Large intestine (tissue), 3 donors: ENCODE measurements at regions not wholly inside any gene's neighbourhood (a gene's known extent, or its start where the extent isn't known, plus 50 kb on each side); places are given as distances from the start of the nearest gene placed in this dataset.
"Not testable (repeated sequence)": the region's sequence is repeated elsewhere in the genome, so short reads cannot be mapped to it uniquely, and the experiment has no call there.

Source experiments
- DNase-seq, 2 donors: peaks; one replicate each; pipeline versions ENCODE4 v3.0.0 to v3.0.0-alpha.2; 2013
- H3K27ac ChIP-seq: one replicate; pipeline ENCODE4 v1.5.1; 2013; ENCODE audit warnings: low read length
- H3K27me3 ChIP-seq: 2 replicates; pipeline ENCODE4 v1.6.1; 2013; ENCODE audit warnings: low read length; ENCODE audit not compliant: control insufficient read depth, insufficient read depth
- H3K36me3 ChIP-seq: 2 replicates; pipeline ENCODE4 v1.6.1; 2013; ENCODE audit warnings: low read length; ENCODE audit not compliant: control insufficient read depth, insufficient read depth
- H3K4me1 ChIP-seq: one replicate; pipeline ENCODE4 v1.6.1; 2013; ENCODE audit warnings: low read length; ENCODE audit not compliant: control insufficient read depth, insufficient read depth
- H3K4me3 ChIP-seq: one replicate; pipeline ENCODE4 v1.5.1; 2013; ENCODE audit warnings: low read length
- H3K9me3 ChIP-seq: one replicate; pipeline ENCODE4 v1.6.1; 2013; ENCODE audit warnings: mild to moderate bottlenecking, low read depth, low read length, moderate library complexity; ENCODE audit not compliant: control insufficient read depth
- WGBS: methylation state at CpG from one replicate; pipeline ENCODE4 v1.1.5; 2013; ENCODE audit warnings: low lambda C conversion rate; ENCODE audit not compliant: insufficient coverage; 5-methylcytosine and 5-hydroxymethylcytosine counted together

DNA sequence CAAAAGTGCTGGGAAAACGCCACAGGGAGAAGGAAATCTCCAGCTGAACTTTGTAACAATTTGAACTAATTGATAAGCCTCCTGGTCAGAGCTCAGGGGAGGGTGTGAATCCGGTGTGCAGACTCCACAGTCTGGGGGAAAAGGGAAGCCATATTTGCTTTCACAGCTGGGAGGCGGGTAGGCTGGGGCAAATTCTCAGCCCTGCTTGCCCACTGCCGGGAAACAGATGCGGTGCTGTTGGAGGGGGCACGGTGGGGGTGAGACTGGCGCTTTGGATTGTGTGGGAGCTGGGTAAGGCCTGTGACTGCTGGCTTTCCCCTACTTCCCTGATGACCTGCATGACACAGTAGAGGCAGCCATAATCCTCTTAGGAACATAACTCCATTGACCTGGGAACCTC lies 134.8 kb downstream of the ADCYAP1 start:
- WGBS: no CpG with 5 or more reads among the region's 7 CpGs
- H3K27ac ChIP-seq: no peak overlapping the region
- no peak for DNase-seq
- H3K4me1 ChIP-seq: no peaks in the 10 kb centered on the region
- H3K4me3 ChIP-seq: no peak overlapping the region
- H3K9me3 ChIP-seq: no peaks in the 10 kb centered on the region
- H3K27me3 ChIP-seq: no peaks in the 10 kb centered on the region
- H3K36me3 ChIP-seq: no peaks in the 10 kb centered on the region

DNA sequence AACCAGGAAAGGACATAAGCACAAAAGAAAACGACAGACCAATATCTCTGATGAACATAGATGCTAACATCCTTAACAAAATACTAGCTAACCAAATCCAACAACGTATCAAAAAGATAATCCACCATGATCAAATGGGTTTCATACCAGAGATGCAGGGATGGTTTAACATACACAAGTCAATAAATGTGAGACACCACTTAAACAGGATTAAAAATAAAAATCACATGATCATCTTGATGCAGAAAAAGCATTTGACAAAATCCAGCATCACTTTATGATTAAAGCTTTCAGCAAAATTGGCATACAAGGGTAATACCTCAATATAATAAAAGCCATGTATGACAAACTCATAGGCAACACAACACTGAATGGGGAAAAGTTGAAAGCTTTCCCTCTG lies 138.4 kb downstream of the ADCYAP1 start:
- not testable (repeated sequence) for H3K27ac ChIP-seq, H3K4me3 ChIP-seq, H3K36me3 ChIP-seq, H3K27me3 ChIP-seq, H3K9me3 ChIP-seq, DNase-seq, H3K4me1 ChIP-seq
- no CpG with 5 or more reads among the region's 2 CpGs for WGBS

DNA sequence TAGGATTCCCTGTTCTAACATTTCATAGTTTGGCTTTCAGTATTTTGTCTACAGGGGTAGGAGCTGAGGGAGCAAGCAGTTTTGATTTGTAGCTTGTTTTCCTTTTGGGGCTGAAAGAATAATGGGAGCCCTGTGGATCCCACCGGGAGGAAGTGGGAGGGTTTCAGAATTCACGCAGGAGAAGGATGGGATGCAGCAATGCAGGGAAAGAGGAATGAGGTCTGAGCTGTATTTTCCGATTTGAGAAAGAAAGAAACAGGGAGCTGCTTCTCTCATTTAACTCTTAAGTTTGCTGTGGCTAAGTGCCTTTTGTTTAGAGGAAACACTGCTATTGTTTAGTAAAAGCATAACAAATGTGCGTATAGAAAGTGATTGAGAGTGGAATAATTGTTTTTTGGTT lies 141.0 kb downstream of the ADCYAP1 start:
- 38% methylated on average over 3 of the region's 4 CpGs for WGBS

DNA sequence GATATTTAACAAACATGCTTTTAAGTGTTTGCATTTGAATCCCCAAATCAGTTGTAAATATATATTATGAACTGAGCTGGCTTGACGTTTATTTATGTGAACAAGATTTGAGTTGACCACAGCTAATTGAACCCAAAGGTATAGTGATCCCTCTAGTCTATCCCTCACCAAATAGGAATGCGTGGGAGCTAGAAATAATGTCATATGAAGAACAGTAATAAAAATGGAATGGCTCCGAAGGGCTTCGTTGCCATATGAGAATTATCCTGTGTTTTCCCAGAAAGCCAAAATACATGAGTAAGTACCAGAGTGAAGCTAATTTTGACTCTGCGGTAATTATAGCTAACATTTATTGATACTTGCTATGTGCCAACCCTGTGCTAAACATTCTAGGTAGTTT lies 142.7 kb downstream of the ADCYAP1 start:
- no peaks in the 10 kb centered on the region for H3K9me3 ChIP-seq
- 81% methylated on average over 4 of the region's 5 CpGs for WGBS
- no peak overlapping the region for H3K27ac ChIP-seq
- H3K4me1 ChIP-seq: no peaks in the 10 kb centered on the region
- no peaks in the 10 kb centered on the region for H3K27me3 ChIP-seq
- no peaks in the 10 kb centered on the region for H3K36me3 ChIP-seq
- no peak for DNase-seq
- no peak overlapping the region for H3K4me3 ChIP-seq

More for the DNA sequence above, 141.0 kb downstream of the ADCYAP1 start:
- Histone ChIP-seq H3K27ac (no peak overlapping the region), H3K4me1 (no peaks in the 10 kb centered on the region), H3K4me3 (no peak overlapping the region), H3K36me3 (no peaks in the 10 kb centered on the region), H3K27me3 (no peaks in the 10 kb centered on the region), H3K9me3 (no peaks in the 10 kb centered on the region)
- DNase-seq: no peak

DNA sequence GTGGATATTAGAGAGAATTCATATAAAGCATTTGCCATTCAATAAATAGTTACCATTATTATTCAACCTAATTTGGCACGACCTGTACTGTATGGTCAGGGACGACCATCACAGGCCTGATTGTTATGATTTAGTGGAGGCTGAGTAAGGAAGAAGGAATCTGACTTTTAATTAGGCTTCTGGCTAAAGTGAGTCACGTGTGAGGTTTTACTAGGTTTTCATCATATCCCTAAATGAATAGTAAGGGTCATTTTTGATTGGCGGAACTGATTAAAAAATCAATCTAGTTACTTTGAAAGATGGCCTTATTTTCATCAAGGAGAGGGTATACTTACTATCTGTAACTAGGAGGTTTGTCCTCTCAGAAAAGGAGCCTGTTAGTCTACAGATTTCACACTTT lies 143.4 kb downstream of the ADCYAP1 start:
- WGBS: 100% methylated on average over 1 of the region's 4 CpGs
- no peak overlapping the region for H3K27ac ChIP-seq

DNA sequence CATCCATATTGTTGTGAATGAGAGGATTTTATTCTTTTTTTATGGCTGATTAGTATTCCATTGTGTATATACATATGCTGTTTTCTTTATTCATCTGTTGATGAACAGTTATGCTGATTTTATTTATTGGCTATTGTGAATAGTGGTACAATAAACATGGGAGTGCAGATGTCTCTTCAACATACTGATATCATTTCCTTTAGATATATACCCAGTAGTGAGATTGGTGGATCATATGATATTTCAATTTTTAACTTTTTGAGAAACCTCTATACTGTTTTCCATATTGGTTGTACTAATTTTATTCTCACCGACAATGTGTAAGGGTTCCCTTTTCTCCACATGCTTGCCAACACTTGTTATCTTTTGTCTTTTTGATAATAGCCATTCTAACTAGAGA lies 144.5 kb downstream of the ADCYAP1 start:
- H3K36me3 ChIP-seq: no peaks in the 10 kb centered on the region
- no peaks in the 10 kb centered on the region for H3K27me3 ChIP-seq
- H3K4me1 ChIP-seq: no peaks in the 10 kb centered on the region
- WGBS: 100% methylated on average over 1 of the region's 1 CpG
- no peak for DNase-seq
- H3K27ac ChIP-seq: no peak overlapping the region
- H3K9me3 ChIP-seq: no peaks in the 10 kb centered on the region
- H3K4me3 ChIP-seq: no peak overlapping the region

More for the DNA sequence above, 143.4 kb downstream of the ADCYAP1 start:
- Histone ChIP-seq H3K9me3 (no peaks in the 10 kb centered on the region), H3K4me1 (no peaks in the 10 kb centered on the region), H3K36me3 (no peaks in the 10 kb centered on the region), H3K27me3 (no peaks in the 10 kb centered on the region), H3K4me3 (no peak overlapping the region)
- DNase-seq: no peak

DNA sequence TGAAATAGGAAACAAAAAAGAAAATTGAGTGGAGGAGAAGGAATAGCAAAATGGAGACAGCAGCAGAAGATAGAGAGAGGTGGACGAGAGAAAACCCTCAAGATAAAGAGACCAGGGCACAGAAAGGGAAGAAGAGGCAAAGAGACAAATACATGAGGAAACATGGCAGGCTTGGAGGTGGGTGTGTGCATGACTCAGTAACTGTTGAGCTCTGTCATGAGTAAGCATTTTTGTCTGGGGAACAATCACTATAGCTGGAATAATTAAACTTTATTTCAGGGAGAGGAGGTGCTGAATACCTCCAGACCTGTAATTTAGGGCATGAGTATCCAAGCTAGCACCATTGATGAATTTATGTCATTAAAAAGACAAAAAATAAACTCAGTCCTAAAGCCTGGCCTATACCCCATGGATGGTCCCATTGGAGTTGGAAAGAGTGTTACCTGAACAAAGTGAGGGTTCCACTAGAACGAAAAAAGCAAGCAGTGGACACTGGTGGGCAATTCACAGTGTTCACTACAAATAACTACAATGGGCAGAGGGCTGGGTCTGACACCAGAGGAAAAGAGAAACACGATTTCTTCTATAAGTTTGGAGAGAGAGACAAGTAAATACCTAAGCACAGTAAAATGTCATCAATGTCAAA lies 145.5 kb downstream of the ADCYAP1 start:
- H3K27me3 ChIP-seq: no peaks in the 10 kb centered on the region
- H3K27ac ChIP-seq: no peak overlapping the region
- H3K4me1 ChIP-seq: no peaks in the 10 kb centered on the region
- no peaks in the 10 kb centered on the region for H3K36me3 ChIP-seq
- no peak for DNase-seq
- H3K4me3 ChIP-seq: no peak overlapping the region
- H3K9me3 ChIP-seq: no peaks in the 10 kb centered on the region
- 91% methylated on average over 1 of the region's 3 CpGs for WGBS

DNA sequence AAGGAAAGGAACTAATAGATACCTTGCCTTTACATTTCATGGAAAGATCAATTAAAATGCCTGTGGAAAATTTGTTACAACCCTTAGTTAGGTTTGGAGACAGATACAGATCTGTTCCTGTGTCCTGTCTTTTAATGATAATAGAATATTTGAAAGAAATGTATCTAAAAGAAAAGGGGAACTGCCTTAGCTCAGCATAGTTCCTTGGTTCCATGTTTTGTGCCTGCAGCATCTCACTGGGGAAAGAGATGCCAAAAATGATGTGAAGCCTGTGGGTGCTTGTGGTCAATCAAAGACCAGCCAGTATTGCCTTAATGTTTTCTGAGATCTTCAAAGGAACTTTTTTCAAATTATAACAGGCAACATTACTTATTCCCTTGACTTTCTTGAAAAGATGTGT lies 147.6 kb downstream of the ADCYAP1 start:
- H3K4me3 ChIP-seq: no peak overlapping the region
- no peak for DNase-seq
- H3K36me3 ChIP-seq: no peaks in the 10 kb centered on the region
- no peaks in the 10 kb centered on the region for H3K4me1 ChIP-seq
- no peak overlapping the region for H3K27ac ChIP-seq
- no peaks in the 10 kb centered on the region for H3K27me3 ChIP-seq
- no peaks in the 10 kb centered on the region for H3K9me3 ChIP-seq

DNA sequence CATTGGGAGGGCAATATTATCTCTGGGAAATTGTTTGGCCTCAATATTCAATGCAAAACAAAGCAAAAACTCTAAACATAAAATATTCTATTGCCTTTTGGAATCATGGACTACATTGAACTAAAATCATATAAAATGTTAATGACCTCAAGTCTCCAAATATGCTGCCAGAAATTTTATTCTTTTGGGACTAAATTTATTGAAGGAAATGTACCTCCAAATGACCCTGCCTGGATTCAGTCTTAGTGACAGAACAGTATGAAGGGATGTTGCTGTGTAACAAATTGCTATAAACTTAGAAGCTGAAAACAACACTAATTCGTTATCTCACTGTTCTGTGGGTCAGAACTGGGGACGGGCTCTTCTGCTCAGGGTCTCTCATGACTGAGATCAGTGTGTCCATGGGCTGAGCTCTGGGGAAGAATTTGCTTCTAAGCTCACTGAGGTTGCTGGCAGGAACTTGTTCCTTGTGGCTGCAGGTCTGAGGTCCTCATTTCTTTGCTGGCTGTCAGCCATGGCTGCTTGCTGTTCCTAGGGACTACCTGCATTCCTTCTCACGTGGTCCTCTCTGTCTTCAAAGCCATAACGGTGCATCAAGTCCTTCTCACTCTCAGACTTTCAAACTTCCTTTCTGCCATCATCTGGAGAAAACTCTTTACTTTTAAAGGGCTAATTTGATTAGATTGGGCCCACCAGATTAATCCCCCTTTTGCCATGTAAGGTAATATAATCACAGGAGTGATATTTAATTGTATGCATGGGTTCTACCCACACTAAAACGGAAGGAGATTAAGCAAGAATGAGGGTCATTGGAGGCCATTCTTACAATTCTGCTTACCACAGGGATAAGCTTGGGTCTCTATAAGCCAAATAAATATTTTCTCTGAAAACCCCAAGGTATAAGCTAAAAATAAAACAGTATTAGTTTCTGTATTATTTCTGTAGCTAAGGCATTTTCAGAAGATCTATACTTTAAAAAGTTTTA lies 149.0 kb downstream of the ADCYAP1 start:
- 67% methylated on average over 3 of the region's 5 CpGs for WGBS
- no peak for DNase-seq

DNA sequence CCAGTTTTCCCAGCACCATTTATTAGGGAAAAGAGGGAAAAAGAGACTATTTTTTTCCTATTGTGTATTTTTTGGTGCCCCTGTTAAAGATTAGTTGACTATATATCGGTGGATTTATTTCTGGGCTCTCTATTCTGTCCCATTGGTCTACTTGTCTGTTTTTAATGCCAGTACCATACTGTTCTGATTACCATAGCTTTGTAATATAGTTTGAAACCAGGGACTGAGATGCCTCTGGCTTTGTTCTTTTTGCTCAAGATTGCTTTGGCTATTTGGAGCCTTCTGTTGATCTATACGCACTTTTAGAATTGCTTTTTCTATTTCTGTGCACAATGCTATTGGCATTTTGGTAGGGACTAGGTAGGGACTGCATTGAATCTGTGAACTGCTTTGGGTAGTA lies 151.7 kb downstream of the ADCYAP1 start:
- Histone ChIP-seq H3K4me3 (no peak overlapping the region), H3K4me1 (no peaks in the 10 kb centered on the region), H3K27me3 (no peaks in the 10 kb centered on the region), H3K27ac (no peak overlapping the region), H3K36me3 (no peaks in the 10 kb centered on the region), H3K9me3 (peaks cover 3% of the 10 kb centered on the region)
- no CpG with 5 or more reads among the region's 2 CpGs for WGBS
- no peak for DNase-seq

More for the DNA sequence above, 149.0 kb downstream of the ADCYAP1 start:
- H3K9me3 ChIP-seq: no peaks in the 10 kb centered on the region
- no peaks in the 10 kb centered on the region for H3K27me3 ChIP-seq
- no peak overlapping the region for H3K4me3 ChIP-seq
- no peaks in the 10 kb centered on the region for H3K4me1 ChIP-seq
- H3K36me3 ChIP-seq: no peaks in the 10 kb centered on the region
- no peak overlapping the region for H3K27ac ChIP-seq
